Middle frontal gyrus (tissue), 1 donor: ENCODE measurements at regions not wholly inside any gene's neighbourhood (a gene's known extent, or its start where the extent isn't known, plus 50 kb on each side); places are given as distances from the start of the nearest gene placed in this dataset.
"Not testable (repeated sequence)": the region's sequence is repeated elsewhere in the genome, so short reads cannot be mapped to it uniquely, and the experiment has no call there.

ENCODE experiments used
- DNase-seq: peaks from one replicate; pipeline ENCODE4 v3.0.0-alpha.2; 2015; ENCODE audit warnings: low spot score; ENCODE audit errors: extremely low spot score

DNA sequence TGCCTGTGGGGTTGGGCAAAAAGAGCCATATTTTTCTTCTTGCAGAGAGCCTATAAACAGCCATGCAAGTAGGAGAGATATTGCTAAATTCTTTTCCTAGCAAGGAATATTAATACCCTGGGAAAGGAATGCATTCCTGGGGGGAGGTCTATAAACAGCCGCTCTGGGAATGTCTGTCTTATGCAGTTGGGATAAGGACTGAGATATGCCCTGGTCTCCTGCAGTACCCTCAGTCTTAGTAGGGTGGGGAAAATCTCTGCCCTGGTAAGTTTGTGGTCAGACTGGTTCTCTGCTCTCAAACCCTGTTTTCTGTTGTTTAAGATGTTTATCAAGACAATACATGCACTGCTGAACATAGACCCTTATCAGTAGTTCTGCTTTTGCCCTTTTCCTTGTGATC lies 508.3 kb downstream of the IRS1 start:
- not testable (repeated sequence) for DNase-seq

- no peak for DNase-seq
These were observed 512.7 kb downstream of the IRS1 start for GRCh38 chr2:226286916-226287315.

GRCh38 chr2:226283796-226284195 lies 515.8 kb downstream of the IRS1 start:
- DNase-seq: no peak

DNA sequence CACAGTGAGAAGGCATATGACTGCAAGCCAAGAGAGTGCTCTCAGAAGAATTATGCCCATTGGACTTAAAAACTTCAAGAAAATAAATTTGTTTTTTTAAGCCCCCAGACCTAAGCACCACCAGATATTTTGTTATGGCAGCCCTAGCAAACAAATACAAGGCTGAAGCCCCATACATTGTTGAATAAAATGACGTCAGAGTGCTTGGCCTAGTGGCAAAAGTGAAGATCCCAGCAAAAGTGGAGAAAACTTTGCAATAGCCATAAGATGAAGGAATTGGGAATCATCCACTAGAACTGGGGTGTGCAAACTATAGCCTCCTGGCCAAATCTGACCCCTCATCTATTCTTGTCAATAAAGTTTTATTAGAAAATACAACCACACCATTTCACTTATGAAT lies 517.5 kb downstream of the IRS1 start:
- no peak for DNase-seq

- DNase-seq: not testable (repeated sequence)
These were observed 519.5 kb downstream of the IRS1 start for GRCh38 chr2:226280136-226280535.

DNA sequence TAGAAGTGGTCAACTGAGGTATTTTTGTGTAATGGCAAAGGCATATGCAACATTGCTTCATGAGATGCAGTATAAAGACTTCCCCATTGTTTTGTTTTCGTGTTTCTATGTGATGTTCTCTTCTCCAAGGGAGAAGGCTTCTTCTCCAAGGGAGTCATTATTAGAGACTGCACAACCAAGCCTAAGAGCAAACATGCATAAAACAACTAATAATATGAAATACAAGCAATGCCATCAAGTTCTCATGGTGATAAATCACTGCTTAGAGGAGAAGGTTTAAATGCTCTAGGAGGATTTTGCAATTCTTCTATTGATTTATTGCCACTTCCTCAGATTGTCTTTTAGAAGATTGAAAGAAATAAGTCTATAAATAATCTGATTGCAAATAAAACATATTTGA lies 524.4 kb downstream of the IRS1 start:
- no peak for DNase-seq

DNA sequence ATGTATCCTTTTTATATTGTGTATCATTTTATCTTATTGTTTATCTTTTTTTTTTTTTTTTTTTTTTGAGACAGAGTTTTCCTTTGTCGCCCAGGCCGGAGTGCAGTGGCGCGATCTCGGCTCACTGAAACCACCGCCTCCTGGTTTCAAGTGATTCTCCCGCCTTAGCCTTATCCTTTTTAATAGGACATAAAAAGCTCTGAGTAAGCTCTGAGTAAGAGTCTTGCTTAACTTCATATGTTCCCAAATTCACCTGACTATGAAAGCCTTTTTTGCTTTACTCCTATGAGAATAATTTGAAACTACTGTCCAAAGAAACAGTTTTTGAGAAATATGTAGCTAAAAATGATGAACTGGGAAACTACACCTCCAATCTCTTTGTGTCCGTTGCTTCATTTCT lies 525.5 kb downstream of the IRS1 start:
- DNase-seq: no peak

DNA sequence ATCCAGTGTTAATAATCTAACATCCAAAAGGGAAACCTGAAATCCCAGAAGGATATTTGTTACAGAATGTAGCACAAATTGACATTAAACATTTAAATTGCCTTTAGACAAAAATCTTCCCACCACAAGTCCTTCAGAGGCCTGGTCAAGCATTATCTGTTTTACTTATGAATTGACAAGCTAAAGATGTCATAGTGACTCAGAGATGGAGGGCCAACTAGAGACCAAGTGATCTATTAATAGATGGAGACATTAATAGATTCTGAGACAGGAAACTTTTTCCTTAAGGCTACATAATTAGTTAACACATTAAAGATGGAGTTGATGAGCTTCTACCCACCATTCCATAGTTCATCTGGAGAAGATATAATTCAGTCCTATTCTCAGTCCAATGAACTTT lies 526.2 kb downstream of the IRS1 start:
- no peak for DNase-seq

GRCh38 chr2:226272435-226272834 lies 527.2 kb downstream of the IRS1 start:
- no peak for DNase-seq

DNA sequence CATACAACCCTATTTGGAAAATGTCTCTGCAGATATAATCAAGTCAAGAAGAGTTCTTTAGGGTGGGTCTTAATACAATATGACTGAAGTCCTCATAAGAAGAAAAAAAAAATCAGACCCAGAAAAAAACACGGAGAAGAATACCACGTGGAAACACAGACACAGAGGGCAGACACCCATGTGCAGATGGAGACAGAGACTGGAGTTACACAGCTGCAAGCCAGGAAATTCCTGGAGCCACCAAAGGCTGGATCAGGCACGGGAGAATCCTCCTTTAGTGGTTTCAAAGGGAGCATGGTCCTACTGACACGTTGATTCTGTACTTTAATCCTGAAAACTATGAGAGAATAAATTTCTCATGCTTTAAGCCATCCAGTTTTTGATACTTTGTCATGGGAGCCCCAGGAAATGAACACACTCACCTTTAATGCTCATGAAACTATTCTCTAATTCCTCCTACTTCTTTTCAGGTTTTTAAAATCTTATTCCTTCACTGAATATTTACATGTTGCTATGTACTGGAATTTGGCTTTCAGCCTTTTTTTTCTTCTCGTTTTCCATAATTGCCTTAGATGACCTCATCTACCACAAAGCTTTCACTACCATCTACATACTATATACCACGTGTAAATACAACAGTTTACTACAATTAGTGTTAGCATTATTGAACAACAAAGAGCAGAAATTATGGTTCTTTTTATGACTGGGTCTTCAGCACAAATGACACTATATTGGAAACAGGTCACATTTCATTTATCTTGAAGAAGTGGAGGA lies 529.1 kb downstream of the IRS1 start:
- no peak for DNase-seq

DNA sequence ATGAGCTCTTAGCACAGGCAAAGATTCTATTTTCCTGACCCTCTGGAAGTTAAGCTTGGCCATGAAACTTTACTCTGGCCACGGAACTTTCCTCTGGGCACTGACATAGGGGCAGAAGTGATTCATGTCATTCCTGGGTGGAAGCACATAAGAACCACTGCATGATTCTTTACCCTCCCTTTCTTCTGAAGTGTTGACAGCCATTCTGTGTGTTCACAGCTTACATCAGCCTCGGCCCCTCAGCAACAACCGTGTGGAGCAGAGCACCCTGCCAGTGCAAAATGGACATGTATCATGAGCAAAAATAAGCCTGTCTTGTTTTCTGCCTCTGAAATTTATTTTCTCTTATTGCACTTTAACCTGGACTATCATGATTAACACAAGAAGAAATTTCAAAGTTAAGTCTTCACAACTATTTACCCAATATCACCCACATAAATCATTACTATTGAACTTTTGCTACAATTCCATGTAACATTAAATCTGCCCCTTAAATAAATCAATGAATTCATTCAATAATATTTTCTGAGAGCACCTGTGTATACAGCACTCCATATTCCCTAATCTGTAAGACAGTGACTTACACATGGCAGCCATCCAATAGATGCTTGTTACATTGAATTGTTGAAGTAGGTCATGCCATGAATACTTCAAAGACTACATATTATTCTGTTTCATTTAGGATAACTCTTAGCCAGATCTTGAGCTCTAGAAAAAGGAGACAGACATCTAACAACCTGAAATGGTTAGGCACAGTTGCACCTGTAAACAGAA lies 531.9 kb downstream of the IRS1 start:
- no peak for DNase-seq

DNA sequence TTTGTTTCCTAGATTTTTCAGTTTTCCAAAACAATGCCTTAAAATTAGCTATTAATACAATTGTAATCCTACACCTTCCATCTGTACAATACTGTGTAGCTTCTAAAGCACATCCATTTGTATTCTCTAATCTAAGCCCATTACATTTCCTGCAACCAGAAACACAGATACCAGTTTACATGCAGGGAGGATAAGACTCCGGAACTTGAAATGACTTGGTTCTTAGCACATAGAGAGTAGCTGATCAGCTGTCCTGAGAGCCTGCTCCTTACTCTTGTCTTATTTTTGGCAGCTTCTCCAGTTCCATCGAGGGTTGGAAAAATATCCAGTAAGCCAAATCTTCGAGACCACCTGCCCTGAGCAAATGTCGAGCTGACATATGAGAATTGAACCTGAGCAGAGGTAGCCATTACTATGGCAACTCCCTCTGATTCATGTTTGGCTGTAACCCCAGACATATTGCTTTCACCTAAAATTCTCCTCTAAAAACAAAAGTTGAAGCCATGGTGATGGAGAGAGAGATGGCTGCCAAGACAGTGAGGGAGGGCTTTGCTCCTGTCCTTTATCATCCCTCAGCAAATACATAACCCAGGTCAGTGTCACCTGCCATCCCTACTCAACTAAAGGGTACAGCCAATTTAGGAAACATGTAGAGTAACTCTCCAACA lies 542.8 kb downstream of the IRS1 start:
- DNase-seq: no peak

DNA sequence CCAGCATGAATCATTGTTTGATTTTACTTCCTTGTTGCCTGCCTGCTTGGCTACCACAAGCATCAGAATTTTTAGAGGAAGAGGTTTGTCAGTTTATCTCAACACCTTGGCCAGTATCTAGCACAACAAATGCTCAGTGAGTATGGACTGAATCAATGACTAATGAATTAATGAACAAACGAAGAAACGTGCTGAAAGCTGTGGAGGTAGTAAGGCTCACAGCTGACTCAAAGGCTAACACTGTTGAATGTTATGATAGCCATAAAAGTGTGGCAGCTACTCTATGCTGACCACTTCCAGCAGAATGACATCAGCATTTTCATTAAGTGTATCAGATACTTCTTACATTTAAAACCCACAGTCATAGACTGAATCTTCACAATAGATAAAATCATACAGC lies 543.4 kb downstream of the IRS1 start:
- DNase-seq: no peak

GRCh38 chr2:226251661-226252060 lies 548.0 kb downstream of the IRS1 start:
- no peak for DNase-seq

GRCh38 chr2:226247289-226248275 lies 552.0 kb downstream of the IRS1 start:
- DNase-seq: no peak

GRCh38 chr2:226234187-226234586 lies 565.4 kb downstream of the IRS1 start:
- no peak for DNase-seq

DNA sequence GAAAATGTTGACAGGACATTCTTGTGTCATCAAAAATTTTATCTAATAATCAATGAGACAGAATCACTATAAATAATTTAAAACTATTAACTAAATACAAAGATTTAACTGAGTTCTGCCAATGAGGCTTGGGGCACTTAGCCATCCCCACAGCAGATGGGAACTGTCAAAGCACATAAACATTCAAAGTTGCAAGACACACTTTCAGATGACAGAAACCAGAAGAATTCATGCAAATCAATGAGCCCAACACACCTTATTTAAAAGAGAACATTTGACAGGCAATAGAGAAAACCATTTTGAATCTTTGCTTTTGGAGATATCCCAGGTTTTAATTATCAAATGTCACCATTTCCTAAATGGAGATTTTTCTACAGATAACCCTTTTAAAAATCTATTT lies 566.2 kb downstream of the IRS1 start:
- no peak for DNase-seq

DNA sequence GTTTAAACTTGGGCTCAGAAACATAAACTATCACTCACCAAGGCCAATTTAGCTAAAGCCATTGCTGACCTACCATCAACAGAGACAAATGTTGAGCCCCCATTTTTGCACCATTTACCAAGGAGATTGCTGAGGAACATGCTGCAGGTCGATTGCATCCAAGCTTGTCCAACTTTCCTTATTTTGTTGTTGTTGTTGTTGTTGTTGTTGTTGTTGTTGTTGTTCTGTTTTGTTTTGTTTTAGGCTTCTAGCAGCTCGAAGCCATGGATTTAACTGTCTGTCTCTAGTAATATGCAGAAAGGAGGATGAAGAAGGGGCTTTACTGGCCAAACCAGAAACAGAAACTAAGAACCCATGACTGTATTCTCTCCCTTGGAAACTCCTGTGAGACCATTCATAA lies 571.5 kb downstream of the IRS1 start:
- no peak for DNase-seq

GRCh38 chr2:226227341-226227740 lies 572.3 kb downstream of the IRS1 start:
- DNase-seq: no peak

DNA sequence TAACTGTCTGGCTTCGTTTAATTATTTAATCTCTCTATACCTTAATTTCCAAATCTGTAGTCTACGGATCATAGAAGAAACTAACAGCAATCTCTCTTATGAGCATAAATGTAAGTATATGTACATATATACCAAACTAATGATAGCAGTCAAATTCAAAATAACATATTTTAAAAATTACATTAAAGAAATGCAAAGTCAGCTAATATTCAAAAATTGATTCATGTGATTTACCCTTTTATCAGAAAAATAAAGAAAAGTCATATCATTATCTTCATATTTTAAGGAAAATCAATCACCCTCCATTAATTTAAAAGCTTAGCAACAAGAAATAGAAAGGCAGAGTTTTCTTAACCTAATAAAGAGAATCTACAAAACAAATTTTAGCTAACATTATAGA lies 575.9 kb downstream of the IRS1 start:
- no peak for DNase-seq

- no peak for DNase-seq
These were observed 579.1 kb downstream of the IRS1 start for GRCh38 chr2:226220511-226220910.
